DMS153 treated with DMSO at 0.1 percent for 48 hours (cell line): ENCODE measurements at regions not wholly inside any gene's neighbourhood (a gene's known extent, or its start where the extent isn't known, plus 50 kb on each side); places are given as distances from the start of the nearest gene placed in this dataset.
"Not testable (repeated sequence)": the region's sequence is repeated elsewhere in the genome, so short reads cannot be mapped to it uniquely, and the experiment has no call there.

Experiments used
- DNase-seq: peaks from one replicate; lab custom pipeline; 2025; ENCODE audit not compliant: unreplicated experiment; lab: John Stamatoyannopoulos, UW

DNA sequence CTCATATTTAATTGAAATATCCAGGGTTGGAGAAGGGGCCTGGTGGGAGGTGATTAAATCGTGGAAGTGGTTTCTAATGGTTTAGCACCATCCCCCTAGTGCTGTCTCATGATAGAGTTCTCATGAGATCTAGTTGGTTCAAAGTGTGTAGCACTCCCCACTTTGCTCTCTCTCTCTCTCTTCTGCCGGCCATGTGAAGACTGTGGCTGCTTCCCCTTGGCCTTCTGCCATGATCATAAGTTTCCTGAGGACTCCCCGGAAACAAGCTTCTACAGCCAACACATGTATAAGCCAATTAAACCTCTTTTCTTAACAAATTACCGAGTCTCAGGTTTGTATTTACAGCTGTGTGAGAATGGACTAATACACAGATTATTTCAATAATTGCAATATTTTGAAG lies 305.8 kb upstream of the KCND2 start:
- DNase-seq: no peak

DNA sequence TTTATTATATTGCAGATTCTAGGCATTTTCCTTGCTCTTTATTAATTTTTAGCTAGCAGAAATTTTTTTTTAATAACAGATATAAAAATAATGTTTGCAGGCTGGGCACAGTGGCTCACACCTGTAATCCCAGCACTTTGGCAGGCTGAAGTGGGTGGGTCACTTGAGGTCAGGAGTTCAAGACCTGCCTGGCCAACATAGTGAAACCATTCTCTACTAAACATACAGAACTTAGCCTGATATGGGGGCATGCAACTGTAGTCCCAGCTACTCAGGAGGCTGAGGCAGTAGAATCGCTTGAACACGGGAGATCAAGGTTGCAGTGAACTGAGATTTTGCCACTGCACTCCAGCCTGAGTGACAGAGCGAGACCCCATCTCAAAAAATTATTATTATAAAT lies 304.6 kb upstream of the KCND2 start:
- not testable (repeated sequence) for DNase-seq

DNA sequence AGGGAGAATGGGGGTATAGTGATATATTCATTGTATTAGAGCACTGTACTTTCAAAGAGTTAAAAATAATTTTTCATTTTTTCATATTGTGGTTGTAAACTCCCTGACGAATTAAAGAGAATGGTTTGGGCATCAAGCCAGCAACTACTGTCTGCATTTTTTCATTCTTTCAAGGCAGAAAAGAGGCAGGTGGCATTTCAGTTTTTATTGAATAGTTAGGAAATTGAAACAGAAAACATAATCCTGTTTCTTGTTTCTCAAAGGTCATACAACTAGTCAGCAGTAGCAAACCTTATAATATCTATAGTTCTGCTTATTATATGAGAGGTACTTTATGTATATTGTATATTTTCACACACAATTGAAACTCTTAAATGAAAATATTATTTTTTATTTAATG lies 303.9 kb upstream of the KCND2 start:
- no peak for DNase-seq

DNA sequence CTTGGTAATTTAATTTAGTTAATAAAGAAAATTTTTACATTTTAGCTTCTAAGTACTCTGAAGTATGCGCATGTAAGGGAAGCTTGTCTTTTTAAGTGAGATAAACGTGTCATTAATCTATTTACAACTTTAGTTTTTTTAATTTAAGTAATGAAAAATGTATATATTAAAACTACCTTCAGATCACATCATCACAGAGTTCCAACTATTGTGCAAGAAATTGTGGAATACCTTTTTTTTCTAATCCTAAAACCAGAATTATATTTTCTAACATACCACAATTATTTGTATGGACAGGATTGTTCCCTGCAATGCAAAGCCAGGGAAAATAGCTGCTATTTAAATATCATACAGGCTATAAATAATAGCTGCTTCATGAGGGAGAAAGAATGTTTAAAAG lies 303.2 kb upstream of the KCND2 start:
- no peak for DNase-seq

DNA sequence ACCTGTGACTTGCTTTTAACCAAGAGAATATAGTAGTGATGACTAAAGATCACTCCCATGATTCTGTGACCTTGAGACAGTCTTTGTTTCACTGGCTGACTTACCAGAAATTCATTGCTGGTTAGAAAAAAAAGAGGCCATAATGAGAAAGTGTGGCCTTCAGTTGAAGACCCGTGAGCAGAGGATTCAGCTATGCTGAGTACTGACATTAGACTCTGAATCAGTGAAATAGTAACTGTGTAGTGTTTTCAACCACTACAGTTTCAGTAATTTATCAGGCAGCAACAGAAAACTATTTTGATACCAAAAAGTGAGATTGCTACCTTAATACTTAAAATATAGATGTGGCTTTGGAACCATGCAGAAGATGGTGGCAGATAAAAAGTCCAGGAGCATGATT lies 298.0 kb upstream of the KCND2 start:
- DNase-seq: no peak

DNA sequence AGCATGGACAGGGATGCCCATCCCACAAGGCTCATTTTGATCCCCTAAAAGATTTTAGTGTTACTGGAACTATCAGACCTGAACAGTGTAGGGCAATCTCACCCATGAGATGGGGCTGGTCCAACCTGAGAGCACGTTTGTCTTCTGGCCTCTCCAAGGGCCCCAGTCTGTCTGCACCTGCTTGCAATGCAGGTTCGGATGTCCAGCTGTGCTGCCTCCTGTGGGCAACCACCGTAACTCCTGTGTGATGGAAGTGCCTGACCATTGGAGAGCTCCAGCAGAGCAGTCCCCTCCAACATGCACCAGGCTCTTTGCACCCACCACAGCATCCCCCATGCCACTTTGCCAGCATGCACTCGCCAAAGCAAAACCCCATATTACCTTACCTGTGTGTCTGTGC lies 290.1 kb upstream of the KCND2 start:
- no peak for DNase-seq

DNA sequence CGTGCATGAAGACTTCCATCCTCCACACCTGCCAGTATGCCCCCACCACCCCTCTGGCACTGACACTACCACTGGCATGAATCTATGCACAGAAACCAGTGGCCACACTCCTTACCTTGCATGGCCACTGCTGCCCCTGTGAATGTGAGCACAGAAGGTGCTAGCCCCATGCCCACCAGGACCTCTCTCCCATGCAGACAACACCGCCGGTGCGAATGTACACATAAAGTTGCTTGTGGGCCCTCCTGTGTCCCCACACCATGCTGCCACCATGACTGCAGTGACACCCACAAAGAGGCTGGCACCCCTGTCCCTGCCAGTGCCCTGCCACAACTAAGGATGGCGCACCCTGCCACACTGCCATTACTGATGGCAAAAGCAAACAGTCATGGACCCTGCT lies 289.5 kb upstream of the KCND2 start:
- DNase-seq: no peak

DNA sequence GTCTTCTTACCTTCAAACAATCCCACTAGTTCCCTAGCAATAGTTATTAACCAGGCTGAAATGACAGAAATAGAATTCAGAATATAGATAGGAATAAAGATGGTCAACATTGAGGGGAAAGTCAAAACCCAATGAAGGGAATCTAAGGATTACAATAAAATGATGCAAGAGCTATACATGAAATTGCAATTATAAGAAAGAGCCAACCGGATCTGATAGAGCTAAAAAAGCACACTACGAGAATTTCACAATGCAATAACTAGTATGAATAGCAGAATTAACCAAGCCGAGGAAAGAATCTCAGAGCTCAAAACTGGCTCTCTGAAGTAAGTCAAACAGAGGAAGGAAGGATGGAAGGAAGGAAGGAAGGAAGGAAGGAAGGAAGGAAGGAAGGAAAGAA lies 288.7 kb upstream of the KCND2 start:
- no peak for DNase-seq

DNA sequence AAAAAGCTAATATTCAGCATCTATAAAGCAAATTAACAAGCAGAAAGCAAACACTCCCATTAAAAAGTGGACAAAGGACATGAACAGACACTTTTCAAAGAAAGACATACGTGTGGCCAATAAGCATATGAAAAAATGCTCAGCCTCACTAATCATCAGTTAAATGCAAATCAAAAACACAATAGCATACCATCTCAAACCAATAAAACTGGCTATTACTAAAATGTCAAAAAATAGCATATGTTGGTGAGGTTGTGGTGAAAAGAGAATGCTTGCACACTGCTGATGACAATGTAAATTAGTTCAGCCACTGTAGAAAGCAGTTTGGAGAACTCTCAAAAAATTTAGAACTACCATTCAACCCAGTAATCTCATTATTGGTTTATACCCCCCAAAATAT lies 284.6 kb upstream of the KCND2 start:
- DNase-seq: no peak

DNA sequence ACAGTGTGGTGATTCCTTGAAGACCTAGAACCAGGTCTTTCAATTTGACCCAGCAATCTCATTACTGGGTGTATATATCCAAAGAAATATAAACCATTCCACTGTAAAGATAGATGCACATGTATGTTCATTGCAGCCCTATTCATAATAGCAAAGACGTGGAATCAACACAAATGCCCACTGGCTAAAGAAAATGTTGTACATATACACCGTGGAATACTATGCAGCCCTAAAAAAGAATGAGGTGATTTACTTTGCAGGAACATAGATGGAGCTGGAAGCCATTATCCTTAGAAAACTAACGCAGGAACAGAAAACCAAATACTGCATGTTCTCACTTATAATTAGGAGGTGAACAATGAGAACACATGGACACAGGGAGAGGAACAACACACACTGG lies 278.0 kb upstream of the KCND2 start:
- no peak for DNase-seq

DNA sequence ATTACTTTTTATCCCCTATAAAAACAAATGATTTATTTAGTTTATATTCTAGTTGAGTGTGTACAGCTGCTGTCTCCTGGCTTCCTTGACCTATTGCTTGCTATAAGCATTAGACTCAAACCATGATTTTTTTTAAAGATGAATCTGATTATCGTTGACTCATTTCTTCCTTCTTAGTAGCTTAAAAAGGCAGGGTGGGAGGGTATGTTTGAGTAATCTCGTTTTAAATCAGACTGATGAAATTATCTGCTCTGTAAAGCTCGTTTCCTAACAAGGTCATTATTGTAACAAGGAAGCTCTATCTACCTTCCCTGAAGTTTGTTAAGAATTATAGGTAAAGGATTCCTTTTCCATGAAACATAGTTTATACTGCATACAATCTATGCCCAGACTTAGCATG lies 276.3 kb upstream of the KCND2 start:
- DNase-seq: no peak

DNA sequence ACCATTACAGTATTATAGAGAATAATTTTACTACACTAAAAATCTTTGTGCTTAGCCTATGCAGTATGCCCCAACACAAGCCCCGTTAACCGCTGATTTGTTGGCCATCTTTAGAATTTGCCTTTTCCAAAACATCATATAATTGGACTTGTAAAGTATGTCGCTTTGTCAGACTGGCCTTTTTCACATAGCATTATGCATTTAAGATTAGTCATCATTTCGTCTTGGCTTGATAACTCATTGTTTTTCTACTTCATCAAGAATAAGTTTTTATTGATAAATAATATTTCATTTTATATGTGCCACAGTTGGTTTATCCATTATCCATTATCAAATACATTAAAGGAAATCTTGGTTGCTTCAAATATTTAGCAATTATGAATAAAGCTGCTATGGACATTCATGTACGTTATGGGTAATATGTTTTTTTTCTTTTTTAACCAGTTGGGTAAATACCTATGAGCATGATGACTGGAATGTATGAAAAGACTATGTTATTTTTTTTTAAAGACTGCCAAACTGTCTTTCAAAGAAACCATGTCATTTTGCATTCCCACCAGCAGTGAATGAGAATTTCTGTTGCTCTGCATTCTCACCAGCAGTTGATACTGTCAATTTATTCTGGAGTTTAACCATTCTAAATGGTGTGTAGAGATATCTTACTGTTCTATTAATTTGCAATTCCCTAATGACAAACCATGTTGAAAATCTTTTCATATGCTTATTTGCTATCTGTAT lies 273.1 kb upstream of the KCND2 start:
- DNase-seq: no peak

DNA sequence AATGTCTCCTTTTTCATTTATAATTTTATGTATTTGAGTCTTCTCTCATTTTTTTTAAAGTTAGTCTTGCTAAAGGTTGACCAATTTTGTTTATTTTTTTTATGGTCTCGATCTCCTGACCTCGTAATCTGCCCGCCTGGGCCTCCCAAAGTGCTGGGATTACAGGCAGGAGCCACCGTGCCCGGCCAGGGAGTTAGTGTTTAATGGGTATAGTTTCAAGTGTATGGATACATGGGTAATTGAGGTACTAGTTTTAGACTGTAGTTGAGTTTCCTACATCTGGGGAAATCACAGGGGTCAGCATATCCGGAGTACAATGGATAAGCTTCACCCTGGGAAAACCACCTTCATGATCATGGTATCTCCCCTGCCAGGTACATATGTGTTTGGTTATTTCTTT lies 267.3 kb upstream of the KCND2 start:
- no peak for DNase-seq

DNA sequence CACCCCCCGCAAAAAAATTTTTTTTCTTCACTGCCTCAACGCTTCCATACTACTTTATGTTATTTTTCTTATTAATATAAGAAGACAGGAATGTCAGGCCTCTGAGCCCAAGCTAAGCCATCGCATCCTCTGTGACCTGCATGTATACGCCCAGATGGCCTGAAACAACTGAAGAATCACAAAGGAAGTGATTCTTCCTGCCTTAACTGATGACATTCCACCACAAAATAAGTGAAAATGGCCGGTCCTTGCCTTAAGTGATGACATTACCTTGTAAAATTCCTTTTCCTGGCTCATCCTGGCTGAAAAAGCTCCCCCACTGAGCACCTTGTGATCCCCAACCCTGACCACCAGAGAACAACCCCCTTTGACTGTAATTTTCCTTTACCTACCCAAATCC lies 258.7 kb upstream of the KCND2 start:
- DNase-seq: not testable (repeated sequence)

DNA sequence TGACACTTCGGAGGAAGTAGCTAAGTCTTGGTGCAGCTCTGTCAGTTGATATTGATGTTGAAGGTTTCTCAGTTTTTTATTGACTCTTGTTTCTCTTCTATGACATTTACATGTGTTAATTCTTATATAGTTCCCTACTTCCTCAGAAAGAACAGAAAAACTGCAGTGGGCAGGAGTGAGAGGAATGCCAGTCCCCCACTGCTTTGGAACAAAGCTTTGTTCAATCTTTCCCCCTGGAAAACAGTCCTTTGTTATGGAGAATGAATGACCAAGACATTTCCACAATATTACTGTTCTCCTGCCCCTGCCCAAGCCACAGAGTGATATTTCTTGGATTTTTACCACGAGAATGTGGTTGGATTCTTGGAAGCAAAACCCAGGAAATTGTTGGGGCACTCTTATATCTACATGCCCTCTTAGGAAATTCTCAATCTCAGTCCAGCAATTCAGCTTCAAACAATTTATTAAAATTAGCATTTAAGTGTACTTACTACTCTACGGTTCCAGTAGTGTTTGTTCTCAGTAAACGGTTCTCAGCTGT lies 258.0 kb upstream of the KCND2 start:
- no peak for DNase-seq

DNA sequence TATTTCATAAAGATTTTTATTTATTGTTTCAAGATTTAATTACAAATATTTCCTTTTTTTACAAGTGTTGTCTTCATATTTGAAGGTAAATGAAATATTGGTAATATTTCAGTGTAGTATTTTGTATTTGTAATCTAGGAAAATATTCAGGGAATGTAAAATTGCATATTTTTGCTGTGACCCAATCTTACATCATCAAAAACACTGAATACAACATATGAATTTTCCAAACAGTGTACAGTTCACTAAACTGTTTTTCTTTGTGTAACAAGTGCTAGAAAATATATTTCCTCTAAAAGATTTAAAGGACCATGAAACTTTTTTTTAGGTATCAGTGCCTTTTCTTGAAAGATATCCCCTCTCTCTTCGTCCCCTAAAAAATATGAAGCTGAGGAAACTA lies 251.9 kb upstream of the KCND2 start:
- no peak for DNase-seq

DNA sequence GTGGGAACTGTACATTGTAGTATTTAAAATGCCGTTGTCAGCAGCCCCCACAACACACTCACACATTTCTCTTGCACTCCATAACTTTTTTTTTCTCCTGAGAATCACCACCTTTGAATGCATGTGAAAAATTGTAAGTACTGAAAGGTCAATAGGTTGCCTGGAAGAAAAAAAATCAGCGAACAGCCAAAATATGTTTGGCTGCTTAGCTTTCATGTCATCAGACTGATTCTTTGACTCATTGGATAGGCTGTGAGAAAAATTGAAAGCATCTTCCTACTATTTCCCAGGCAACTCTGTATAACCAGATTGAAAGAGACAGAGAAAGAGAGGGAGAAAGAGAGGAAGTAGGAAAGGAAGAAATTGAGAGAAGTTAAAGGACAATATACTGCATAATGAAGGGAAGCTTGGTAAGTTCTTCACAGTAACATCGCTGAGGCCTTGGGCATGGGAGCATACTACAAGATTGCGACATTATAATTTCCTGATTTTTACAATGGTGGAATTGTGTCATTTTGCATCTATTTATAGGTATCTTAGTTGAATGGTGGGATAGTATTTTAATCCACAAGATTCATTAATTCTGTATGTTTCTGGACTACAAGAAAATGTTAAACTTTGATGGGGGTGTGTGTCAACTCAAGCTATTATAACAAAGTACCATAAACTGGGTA lies 249.3 kb upstream of the KCND2 start:
- no peak for DNase-seq

DNA sequence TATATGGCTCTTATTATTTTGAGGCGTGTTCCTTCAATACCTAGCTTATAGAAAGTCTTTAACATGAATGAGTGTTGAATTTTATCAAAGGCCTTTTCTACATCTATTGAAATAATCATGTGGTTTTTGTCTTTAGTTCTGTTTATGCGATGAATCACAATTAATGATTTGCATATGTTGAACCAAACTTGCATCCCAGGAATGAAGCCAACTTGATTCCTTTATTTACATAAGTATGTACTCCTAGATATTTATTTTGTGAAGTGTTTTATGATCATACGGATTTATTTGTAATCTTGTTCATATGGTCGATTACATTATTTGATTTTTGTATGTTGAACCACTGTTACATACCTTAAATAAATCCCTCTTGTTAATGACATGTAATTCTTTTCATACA lies 244.3 kb upstream of the KCND2 start:
- DNase-seq: no peak

DNA sequence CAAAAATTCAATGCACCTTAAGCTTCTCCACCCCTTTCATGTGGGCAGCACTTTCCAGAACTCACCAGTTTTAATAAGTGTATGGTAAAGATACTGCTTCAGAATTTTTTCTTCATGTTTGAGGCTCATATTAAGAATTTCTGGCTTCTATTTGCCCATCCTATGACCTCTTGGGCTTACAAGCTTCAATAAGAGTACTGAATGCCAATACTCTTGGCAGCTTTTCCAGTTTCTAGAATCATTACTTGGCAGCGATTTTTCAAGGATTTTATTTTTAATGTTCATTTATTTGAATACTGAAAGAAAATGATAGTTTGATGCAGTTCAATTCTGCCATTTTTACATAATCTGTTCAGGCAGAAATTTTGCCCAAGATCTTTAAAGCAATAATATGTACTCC lies 242.1 kb upstream of the KCND2 start:
- DNase-seq: no peak

DNA sequence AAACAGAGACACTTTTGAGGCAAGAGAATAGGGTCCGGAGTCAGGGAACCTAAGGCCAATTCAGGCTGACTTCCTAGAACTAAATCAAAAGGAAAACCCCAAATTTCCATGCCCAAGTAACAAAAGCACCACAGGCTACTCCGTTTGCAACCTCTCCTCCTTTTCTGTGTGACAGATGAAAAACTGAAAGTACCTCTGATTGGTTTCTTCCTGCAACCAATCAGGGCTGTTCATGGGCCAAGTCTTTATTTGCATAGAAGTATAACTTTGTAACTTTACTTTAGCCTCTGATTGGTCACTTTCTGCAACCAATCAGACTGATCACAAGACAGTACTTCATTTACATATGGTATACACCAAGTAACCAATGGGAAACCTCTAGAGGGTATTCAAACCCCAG lies 239.9 kb upstream of the KCND2 start:
- no peak for DNase-seq

DNA sequence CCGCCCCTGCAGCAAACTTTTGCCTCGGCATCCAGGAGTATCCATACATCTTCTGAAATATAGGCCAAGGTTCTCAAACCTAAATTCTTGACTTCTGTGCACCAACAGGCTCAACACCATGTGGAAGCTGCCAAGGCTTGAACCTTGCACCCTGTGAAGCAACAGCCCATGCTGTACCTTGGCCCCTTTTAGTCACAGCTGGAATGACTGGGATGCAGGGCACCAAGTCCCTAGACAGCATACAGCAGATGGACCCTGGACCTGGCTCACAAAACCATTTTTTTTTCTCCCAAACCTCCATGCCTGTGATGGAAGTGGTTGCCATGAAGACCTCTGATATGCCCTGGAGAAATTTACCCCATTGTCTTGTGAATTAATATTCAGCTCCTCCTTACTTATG lies 233.8 kb upstream of the KCND2 start:
- no peak for DNase-seq

DNA sequence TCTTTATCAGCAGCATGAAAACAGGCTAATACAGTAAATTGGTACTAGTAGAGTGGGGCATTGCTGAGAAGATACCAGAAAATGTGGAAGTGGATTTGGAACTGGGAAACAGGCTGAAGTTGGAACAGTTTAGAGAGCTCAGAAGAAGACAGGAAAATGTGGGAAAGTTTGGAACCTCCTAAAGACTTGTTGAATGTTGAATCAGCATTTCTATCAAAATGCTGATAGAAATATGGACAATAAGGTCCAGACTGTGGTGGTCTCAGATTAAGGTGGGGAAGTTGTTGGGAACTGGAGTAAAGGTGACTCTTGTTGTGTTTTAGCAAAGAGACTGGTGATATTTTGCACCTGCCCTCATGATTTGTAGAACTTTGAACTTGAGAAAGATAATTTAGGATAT lies 231.2 kb upstream of the KCND2 start:
- no peak for DNase-seq

DNA sequence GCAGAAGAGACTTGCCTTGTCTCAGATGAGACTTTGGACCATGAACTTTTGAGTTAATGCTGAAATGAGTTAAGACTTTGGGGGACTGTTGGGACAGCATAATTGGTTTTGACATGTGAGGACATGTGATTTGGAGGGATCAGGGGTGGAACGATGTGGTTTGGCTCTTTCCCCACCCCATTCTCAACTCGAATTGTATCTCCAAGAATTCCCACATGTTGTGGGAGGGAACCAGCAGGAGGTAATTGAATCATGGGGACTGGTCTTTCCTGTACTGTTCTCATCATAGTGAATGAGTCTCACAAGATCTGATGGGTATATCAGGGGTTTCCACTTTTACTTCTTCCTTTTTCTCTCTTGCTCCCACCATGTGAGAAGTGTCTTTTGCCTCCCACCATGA lies 229.7 kb upstream of the KCND2 start:
- no peak for DNase-seq
